HEK293T (cell line): ENCODE measurements at regions not wholly inside any gene's neighbourhood (a gene's known extent, or its start where the extent isn't known, plus 50 kb on each side); places are given as distances from the start of the nearest gene placed in this dataset.

Experiments
- CTCF ChIA-PET: fragments of 350-600 bp; formaldehyde crosslinking; extraction: SDS; loops from one replicate; lab custom pipeline; 2021; ENCODE audit warnings: antibody characterized with exemption, inconsistent platforms; lab: Yijun Ruan, JAX
- POLR2A ChIA-PET: fragments of 350-600 bp; formaldehyde crosslinking; extraction: SDS; loops from one replicate; lab custom pipeline; 2020; ENCODE audit warnings: antibody characterized with exemption, inconsistent platforms; lab: Yijun Ruan, JAX
- DNase-seq: peaks from one replicate; pipeline ENCODE4 v3.0.0; 2012; ENCODE audit warnings: mixed read lengths; ENCODE audit errors: extremely low spot score
- ARNT ChIP-seq: fragments of 450-650 bp; IDR thresholded peaks from 2 replicates; pipeline ENCODE4 v1.6.1; 2017; ENCODE audit warnings: mild to moderate bottlenecking
- BHLHE40 ChIP-seq: fragments of 450-650 bp; IDR thresholded peaks from 2 replicates; pipeline ENCODE4 v1.6.1; 2016; ENCODE audit warnings: mild to moderate bottlenecking, moderate library complexity, borderline replicate concordance
- CTBP1 ChIP-seq: fragments of 450-650 bp; IDR thresholded peaks from 2 replicates; pipeline ENCODE4 v1.6.1; 2016; ENCODE audit warnings: borderline replicate concordance
- ELF4 ChIP-seq: fragments of 450-650 bp; IDR thresholded peaks from 2 replicates; pipeline ENCODE4 v1.6.1; 2017; ENCODE audit warnings: antibody characterized with exemption
- FOXA1 ChIP-seq: fragments of 450-650 bp; IDR thresholded peaks from 2 replicates; pipeline ENCODE4 v1.6.1; 2016; ENCODE audit warnings: mild to moderate bottlenecking
- FOXK2 ChIP-seq: fragments of 450-650 bp; IDR thresholded peaks from 2 replicates; pipeline ENCODE4 v1.6.1; 2016; ENCODE audit warnings: mild to moderate bottlenecking
- FOXM1 ChIP-seq: fragments of 450-650 bp; IDR thresholded peaks from 2 replicates; pipeline ENCODE4 v1.6.1; 2017; ENCODE audit warnings: mild to moderate bottlenecking, borderline replicate concordance
- HDGF ChIP-seq: fragments of 450-650 bp; IDR thresholded peaks from 2 replicates; pipeline ENCODE4 v1.6.1; 2017; ENCODE audit warnings: antibody characterized with exemption, borderline replicate concordance
- L3MBTL2 ChIP-seq: fragments of 450-650 bp; conservative IDR thresholded peaks from 2 replicates; pipeline ENCODE4 v1.6.1; 2016; ENCODE audit warnings: mild to moderate bottlenecking
- LEF1 ChIP-seq: fragments of 450-650 bp; IDR thresholded peaks from 2 replicates; pipeline ENCODE4 v1.6.1; 2017; ENCODE audit warnings: mild to moderate bottlenecking, borderline replicate concordance
- NFRKB ChIP-seq: fragments of 450-650 bp; IDR thresholded peaks from 2 replicates; pipeline ENCODE4 v1.6.1; 2016; ENCODE audit warnings: mild to moderate bottlenecking, moderate library complexity
- SP1 ChIP-seq: fragments of 450-650 bp; IDR thresholded peaks from 2 replicates; pipeline ENCODE4 v1.6.1; 2017
- SUZ12 ChIP-seq: fragments of 450-650 bp; IDR thresholded peaks from 2 replicates; pipeline ENCODE4 v1.6.1; 2016; ENCODE audit warnings: mild to moderate bottlenecking
- TARDBP ChIP-seq: fragments of 450-650 bp; IDR thresholded peaks from 2 replicates; pipeline ENCODE4 v1.6.1; 2016
- ZNF384 ChIP-seq: fragments of 450-650 bp; IDR thresholded peaks from 2 replicates; pipeline ENCODE4 v1.6.1; 2016
- TF ChIP-seq, protein P1 (sequence below): fragments of 450-650 bp; IDR thresholded peaks from 2 replicates; pipeline ENCODE4 v1.6.1; 2016

DNA sequence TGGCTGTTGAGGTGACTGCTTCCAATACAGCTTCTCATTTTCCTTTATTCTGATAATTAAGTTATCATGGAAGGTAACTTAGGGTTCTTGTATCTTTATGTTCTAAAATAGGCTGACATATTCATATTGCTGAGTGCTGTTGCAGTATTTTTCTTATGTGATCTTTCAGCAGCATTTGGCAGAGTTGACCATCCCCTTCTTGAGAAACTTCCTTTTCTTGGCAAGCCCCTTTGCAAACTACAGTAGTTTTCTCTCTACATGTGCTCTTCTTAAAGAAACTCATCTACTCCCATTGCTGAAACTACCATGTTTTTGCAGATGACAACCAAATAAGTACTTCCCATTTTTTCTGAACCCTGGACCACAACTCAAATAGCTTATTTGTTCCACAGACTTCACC is 476.5 kb upstream of the TRIB2 start:
- TF ChIP-seq TARDBP (no peak), FOXK2 (no peak), ELF4 (no peak), ZNF384 (no peak), SP1 (no peak), NFRKB (no peak), LEF1 (no peak), SUZ12 (no peak), BHLHE40 (no peak), ARNT (no peak), FOXA1 (no peak), CTBP1 (no peak), L3MBTL2 (no peak), HDGF (no peak), FOXM1 (no peak)
- TF ChIP-seq, protein P1, sequence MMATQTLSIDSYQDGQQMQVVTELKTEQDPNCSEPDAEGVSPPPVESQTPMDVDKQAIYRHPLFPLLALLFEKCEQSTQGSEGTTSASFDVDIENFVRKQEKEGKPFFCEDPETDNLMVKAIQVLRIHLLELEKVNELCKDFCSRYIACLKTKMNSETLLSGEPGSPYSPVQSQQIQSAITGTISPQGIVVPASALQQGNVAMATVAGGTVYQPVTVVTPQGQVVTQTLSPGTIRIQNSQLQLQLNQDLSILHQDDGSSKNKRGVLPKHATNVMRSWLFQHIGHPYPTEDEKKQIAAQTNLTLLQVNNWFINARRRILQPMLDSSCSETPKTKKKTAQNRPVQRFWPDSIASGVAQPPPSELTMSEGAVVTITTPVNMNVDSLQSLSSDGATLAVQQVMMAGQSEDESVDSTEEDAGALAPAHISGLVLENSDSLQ = no peak
- ChIA-PET CTCF (interaction anchor here (0.6 kb wide), 1 partner anchor 143 kb away, joined by 3 read pairs; no protein-coding TSS in a partner anchor), POLR2A (no interaction called here)
- DNase-seq = no peak

DNA sequence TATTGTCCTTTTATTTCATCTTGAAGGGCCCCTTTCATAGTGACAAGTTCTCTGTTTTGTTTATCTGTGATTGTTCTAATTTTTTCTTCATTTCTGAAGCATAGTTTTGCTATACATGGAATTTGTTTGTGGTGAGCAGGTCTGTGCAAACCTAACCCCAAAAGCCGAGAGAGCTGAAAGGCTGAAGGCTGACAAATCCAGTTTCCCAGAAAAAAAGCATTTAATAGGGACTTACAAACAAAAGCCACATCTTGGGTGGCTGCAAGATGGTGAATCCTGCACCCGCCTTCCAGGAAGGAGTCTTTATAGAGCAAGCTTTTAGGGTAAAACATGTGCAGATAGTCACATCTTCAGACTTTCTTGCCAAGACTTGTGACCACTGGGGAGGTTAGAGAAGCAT is 473.4 kb upstream of the TRIB2 start:
- CTCF ChIA-PET = no interaction called here
- TF ChIP-seq FOXK2 (no peak), LEF1 (no peak), SUZ12 (no peak), BHLHE40 (no peak)

DNA sequence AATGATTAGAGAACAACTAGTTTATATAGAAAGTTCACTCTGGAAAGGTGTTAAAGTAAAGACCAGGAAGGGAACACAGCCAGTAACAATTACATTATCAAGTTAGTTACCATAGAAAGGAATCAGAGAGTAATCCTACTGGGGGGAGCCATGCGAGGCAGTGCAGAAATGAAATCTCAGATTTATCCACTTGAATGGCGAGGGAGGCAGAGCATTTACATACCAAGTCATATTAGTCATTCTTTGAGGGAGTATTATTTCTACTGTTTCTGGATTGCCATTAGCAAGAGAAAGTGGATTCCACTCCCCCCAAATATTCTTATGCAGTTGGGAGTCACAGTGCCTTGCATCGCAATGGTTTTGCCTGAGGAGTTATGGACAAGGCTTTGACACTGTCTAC is 472.7 kb upstream of the TRIB2 start:
- POLR2A ChIA-PET = no interaction called here
- DNase-seq = no peak
- CTCF ChIA-PET = no interaction called here
- TF ChIP-seq FOXK2 (no peak), TARDBP (no peak), ARNT (no peak)

More for the DNA sequence above, 473.4 kb upstream of the TRIB2 start:
- DNase-seq = no peak
- POLR2A ChIA-PET = no interaction called here

DNA sequence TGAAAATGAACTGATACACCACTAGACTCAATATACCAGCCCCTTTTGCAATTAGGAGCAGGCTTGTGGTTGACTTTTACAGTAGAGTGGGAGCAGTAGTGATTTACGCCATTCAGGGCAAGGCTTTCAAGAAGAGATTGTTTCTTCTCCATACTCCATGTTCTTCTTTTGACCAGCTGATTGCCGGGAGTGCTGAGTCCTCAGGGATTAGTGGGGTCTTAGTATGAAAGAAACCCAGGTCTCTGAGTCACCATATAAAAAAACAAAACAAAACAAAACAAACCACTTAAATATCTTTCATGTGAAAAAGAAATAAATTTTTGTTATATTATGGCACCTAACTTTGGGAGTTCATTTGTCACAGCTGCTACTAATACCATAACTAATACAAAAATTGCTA is 465.6 kb upstream of the TRIB2 start:
- ChIA-PET CTCF (no interaction called here), POLR2A (no interaction called here)
- no peak for TF ChIP-seq FOXA1
- TF ChIP-seq FOXM1 = no peak
- TF ChIP-seq ELF4 = no peak
- TF ChIP-seq, protein P1 = no peak
- no peak for TF ChIP-seq TARDBP
- no peak for TF ChIP-seq NFRKB
- no peak for TF ChIP-seq LEF1
- TF ChIP-seq SP1 = no peak
- TF ChIP-seq FOXK2 = no peak
- no peak for TF ChIP-seq SUZ12
- DNase-seq = no peak

DNA sequence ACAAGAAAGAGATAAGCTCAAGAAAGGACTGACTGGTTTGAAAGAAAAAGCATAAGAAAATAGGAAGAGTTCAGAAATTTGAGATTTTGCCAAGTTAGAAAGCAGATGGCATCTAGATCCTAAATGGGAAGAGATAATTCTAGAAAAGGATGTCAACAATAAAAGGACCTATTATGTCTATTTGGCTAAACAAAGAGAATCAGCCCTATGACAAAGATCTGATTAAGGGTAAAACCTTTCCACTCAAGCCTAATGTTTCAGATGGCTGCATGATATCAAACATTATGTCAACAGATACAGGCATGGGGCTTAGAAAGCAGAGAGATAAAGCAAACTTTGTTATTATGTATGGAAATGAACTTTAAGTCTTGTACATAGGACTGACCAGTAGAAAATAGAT is 465.0 kb upstream of the TRIB2 start:
- POLR2A ChIA-PET = no interaction called here
- CTCF ChIA-PET = no interaction called here
- TF ChIP-seq HDGF (no peak), ZNF384 (no peak), BHLHE40 (no peak), LEF1 (no peak), FOXM1 (no peak), TARDBP (no peak), FOXA1 (no peak), SUZ12 (no peak), FOXK2 (no peak), SP1 (no peak), CTBP1 (no peak), ELF4 (no peak), ARNT (no peak), L3MBTL2 (no peak)
- TF ChIP-seq, protein P1 = no peak
- DNase-seq = no peak

DNA sequence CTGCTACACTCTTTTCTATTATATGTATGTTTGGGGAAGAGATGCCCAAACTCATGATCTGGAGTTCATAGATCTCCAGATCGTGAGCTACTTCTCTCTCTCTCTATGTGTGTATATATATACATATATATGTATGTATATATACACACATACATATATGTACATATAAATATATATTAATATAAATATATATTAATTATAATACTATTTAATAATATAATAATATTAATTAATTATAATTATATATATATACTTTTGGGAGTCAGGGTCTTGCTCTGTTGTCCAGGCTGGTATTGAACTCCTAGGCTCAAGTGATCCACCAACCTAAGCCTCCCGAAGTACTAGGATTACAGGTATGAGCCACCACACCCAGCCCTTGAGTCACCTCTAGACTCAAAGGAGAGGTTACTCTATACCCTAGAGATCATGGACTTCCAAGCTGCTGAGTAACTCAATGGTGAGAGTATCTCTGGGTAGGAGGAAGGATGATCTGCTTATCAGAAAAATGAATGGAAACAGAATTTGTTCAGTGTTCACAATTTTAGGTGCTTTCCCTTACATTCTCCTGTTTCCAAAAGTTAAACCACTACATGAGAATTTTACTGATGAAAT is 463.5 kb upstream of the TRIB2 start:
- ChIA-PET CTCF (interaction anchor here (0.9 kb wide), 1 partner anchor 71 kb away, joined by 3 read pairs; no protein-coding TSS in a partner anchor), POLR2A (no interaction called here)
- DNase-seq = no peak
- TF ChIP-seq L3MBTL2 = no peak
- no peak for TF ChIP-seq LEF1
- TF ChIP-seq TARDBP = no peak
- TF ChIP-seq FOXK2 = no peak
- no peak for TF ChIP-seq SUZ12
- no peak for TF ChIP-seq BHLHE40
- TF ChIP-seq CTBP1 = no peak

DNA sequence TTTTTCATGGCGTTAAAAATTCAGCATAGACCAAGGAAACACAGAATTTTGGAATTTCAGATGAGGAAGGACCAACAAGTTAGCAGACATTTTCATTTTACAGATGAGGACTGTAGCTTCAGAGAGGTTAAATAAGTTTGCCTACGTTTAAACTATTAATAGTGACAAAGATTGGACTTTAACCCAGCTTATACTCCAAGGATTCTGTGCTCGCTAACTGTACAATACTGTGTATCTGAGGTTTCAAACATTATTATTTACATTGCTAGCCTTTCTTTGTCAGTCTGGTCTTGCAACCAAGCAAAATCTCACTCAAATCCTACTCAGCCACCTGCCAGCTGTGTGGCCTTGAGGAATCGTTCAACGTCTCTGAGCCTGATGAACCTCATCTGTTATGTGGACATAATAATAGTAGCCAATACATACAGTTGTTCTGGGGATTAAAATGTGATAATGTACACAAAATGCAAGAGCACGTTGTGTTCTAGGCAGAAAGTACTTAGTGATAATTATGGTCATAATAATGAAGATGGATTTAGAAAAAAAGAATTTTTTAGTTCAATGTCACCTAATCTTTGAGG is 462.4 kb upstream of the TRIB2 start:
- no peak for DNase-seq
- CTCF ChIA-PET = interaction anchor here (0.9 kb wide), 1 partner anchor 73 kb away, joined by 3 read pairs; no protein-coding TSS in a partner anchor
- TF ChIP-seq CTBP1 (no peak), ARNT (no peak), ZNF384 (no peak), TARDBP (no peak), L3MBTL2 (no peak), FOXK2 (no peak), SP1 (no peak), BHLHE40 (no peak), NFRKB (no peak), FOXM1 (no peak)
- TF ChIP-seq, protein P1 = no peak
- POLR2A ChIA-PET = no interaction called here
